HFF-Myc (cell line): ENCODE measurements at regions not wholly inside any gene's neighbourhood (a gene's known extent, or its start where the extent isn't known, plus 50 kb on each side); places are given as distances from the start of the nearest gene placed in this dataset.

Experiments used
- DNase-seq: peaks from one replicate; pipeline ENCODE4 v3.0.0-alpha.2; 2011; ENCODE audit warnings: low read depth; ENCODE audit errors: extremely low read depth
- H3K4me3 ChIP-seq: replicated peaks from 2 replicates; pipeline ENCODE4 v1.5.1; 2011; ENCODE audit warnings: low read depth, mild to moderate bottlenecking, control low read depth, low read length
- TF ChIP-seq, protein P1 (sequence below): IDR thresholded peaks from 2 replicates; pipeline ENCODE4 v1.5.1; 2012; ENCODE audit warnings: mild to moderate bottlenecking, low read depth, low read length, control low read depth; ENCODE audit errors: missing control alignments

- no peak overlapping the region for H3K4me3 ChIP-seq
- DNase-seq = no peak
- TF ChIP-seq, protein P1, sequence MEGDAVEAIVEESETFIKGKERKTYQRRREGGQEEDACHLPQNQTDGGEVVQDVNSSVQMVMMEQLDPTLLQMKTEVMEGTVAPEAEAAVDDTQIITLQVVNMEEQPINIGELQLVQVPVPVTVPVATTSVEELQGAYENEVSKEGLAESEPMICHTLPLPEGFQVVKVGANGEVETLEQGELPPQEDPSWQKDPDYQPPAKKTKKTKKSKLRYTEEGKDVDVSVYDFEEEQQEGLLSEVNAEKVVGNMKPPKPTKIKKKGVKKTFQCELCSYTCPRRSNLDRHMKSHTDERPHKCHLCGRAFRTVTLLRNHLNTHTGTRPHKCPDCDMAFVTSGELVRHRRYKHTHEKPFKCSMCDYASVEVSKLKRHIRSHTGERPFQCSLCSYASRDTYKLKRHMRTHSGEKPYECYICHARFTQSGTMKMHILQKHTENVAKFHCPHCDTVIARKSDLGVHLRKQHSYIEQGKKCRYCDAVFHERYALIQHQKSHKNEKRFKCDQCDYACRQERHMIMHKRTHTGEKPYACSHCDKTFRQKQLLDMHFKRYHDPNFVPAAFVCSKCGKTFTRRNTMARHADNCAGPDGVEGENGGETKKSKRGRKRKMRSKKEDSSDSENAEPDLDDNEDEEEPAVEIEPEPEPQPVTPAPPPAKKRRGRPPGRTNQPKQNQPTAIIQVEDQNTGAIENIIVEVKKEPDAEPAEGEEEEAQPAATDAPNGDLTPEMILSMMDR = no peak
These were observed 213.6 kb downstream of the FOXO1 start for GRCh38 chr13:40452741-40453334.

- no peak overlapping the region for H3K4me3 ChIP-seq
- TF ChIP-seq, protein P1 = no peak
- no peak for DNase-seq
These were observed 213.0 kb downstream of the FOXO1 start for GRCh38 chr13:40453351-40454021.

DNA sequence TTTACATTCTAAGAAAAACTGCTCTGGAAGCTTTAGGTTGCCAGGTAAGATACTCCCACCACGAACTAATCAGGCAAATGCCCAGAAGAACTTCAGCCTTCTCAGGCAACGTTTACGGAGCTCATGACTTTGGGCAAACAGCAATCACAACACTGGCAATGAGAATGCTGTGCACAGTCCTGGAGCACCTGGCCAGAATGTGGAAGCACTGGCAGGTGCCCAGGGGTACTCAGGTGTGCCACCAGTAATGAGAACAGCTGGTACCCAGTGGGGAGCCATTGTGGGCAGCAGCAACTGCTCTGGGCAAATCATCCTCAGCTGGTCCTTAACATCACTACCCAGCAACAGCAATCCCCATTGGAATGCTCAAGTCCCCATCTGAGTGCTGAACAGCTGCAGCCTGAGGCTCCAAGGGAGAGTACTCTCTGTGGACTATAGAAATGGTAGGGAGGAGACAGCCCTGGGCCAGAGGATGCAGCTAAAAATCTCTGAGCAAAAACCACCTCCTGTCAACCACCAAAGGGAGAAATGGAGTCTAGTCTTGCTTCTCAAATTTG lies 210.0 kb downstream of the FOXO1 start:
- TF ChIP-seq, protein P1 = no peak
- DNase-seq = no peak
- no peak overlapping the region for H3K4me3 ChIP-seq

DNA sequence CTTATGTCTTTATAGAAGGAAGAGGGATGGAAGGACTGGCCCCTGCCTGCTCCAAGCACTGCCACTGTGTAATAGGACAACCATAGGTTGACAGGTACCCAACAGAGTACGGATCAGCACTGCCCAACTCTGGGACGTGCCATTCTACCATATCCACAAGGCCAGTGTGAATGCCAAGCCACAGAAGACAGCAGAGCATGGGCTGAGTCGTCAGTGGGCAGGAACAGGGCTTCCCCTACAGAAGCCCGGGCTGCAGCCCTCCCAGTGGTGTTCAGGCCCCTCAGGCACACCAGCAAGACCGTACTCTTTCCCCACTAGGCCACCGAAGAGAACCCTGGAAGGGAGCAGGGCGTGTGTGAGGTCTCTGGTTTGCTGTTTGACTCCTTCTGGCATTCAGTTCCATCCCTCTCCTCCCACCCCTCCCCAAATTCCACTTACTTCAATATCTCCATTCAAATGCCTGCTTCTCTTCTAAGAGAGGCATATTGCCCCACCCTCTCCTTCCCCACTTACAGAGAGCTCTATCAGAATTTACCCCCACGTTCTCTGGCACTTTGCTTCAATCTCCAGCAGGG lies 209.4 kb downstream of the FOXO1 start:
- TF ChIP-seq, protein P1 = no peak
- H3K4me3 ChIP-seq = no peak overlapping the region
- no peak for DNase-seq

GRCh38 chr13:40457929-40458719 lies 208.3 kb downstream of the FOXO1 start:
- no peak for DNase-seq
- TF ChIP-seq, protein P1 = no peak
- H3K4me3 ChIP-seq = no peak overlapping the region

DNA sequence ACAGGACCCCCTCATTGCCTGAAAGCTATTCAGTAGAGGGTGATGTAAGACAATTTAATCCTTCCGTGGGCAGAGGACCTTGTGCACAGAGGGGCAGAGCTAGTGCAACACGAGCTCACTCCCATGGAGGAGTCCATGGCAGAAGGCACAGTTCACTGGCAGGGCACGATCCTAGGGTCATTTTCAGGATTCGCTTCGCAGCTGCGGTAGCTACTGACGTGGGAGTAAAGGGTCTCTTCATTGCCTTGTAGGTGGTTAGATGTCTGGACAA lies 207.8 kb downstream of the FOXO1 start:
- TF ChIP-seq, protein P1 = no peak
- H3K4me3 ChIP-seq = no peak overlapping the region
- DNase-seq = no peak
